Cardiac fibroblast (primary cell): ENCODE measurements at regions not wholly inside any gene's neighbourhood (a gene's known extent, or its start where the extent isn't known, plus 50 kb on each side); places are given as distances from the start of the nearest gene placed in this dataset.
A peak's percentile ranks its signal among the peaks of the same experiment; 100 is the strongest.

Source experiments
- DNase-seq, 2 donors: peaks; one replicate each; pipeline versions ENCODE4 v3.0.0 to v3.0.0-alpha.2; 2010; ENCODE audit warnings: low read depth in 2 of 2
- H3K4me3 ChIP-seq, 2 donors: replicated peaks in 1 of 2; 1 replicate in 1 of 2; 2 replicates in 1 of 2; pipeline ENCODE4 v1.5.1; 2011; ENCODE audit warnings: low read depth in 2 of 2, low read length in 2 of 2, mild to moderate bottlenecking in 2 of 2, moderate library complexity in 1 of 2
- TF ChIP-seq, protein P1 (sequence below): IDR thresholded peaks from one replicate; pipeline ENCODE4 v1.5.1; 2011; ENCODE audit warnings: low read depth, mild to moderate bottlenecking, low read length, inconsistent platforms

DNA sequence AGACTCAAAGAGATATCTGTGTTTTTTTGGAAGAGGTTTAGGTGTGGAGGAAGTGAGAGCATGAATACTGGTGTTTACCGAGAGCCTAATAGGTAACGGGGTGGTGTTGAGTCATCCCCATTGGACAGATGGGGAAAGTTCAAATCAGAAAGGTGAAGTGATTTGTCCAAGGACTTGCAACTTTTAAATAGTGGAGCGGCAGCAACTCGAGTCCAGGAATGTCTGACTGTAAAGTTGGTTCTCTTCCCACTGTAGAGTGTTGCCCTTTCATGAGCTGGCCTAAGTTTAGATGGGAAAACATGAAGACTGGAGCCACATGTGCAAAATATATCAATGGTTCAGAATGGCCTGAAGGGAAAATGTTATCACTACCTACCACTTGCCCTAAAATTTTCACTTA is 125.7 kb downstream of the LYPLAL1 start:
- peak in 1 of 2 donors; percentile 46 for DNase-seq
- H3K4me3 ChIP-seq, result no peak overlapping the region
- TF ChIP-seq, protein P1, sequence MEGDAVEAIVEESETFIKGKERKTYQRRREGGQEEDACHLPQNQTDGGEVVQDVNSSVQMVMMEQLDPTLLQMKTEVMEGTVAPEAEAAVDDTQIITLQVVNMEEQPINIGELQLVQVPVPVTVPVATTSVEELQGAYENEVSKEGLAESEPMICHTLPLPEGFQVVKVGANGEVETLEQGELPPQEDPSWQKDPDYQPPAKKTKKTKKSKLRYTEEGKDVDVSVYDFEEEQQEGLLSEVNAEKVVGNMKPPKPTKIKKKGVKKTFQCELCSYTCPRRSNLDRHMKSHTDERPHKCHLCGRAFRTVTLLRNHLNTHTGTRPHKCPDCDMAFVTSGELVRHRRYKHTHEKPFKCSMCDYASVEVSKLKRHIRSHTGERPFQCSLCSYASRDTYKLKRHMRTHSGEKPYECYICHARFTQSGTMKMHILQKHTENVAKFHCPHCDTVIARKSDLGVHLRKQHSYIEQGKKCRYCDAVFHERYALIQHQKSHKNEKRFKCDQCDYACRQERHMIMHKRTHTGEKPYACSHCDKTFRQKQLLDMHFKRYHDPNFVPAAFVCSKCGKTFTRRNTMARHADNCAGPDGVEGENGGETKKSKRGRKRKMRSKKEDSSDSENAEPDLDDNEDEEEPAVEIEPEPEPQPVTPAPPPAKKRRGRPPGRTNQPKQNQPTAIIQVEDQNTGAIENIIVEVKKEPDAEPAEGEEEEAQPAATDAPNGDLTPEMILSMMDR, result no peak

DNA sequence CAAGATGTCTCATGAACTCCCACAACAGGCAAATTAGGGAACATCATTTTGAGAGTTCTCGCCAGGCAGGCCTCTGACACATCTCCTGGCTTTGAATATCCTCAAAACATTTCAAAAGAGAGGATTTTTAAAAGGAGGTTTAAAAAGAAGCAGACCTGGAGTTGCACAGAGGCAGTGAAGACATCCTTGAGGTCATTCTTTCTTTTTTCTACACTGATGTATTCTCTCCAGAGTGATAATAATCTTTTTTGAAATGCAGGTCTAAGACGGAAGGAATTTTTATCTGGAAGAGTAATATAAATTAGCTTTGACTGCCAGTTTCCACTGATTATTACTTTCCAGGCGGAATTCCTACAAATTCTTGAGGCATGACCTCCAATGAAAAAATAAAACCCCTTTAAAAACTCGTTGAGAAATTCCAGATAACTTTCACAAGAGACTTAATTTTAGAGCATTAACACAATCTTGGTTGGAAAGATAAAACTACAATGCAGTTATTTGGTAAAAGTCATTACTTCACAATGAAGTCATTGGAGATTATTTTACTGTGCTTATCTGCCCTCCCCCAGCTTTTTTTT is 125.0 kb downstream of the LYPLAL1 start:
- DNase-seq, result peak; percentile 29 to 85
- TF ChIP-seq, protein P1, result no peak
- H3K4me3 ChIP-seq, result no peak overlapping the region

DNA sequence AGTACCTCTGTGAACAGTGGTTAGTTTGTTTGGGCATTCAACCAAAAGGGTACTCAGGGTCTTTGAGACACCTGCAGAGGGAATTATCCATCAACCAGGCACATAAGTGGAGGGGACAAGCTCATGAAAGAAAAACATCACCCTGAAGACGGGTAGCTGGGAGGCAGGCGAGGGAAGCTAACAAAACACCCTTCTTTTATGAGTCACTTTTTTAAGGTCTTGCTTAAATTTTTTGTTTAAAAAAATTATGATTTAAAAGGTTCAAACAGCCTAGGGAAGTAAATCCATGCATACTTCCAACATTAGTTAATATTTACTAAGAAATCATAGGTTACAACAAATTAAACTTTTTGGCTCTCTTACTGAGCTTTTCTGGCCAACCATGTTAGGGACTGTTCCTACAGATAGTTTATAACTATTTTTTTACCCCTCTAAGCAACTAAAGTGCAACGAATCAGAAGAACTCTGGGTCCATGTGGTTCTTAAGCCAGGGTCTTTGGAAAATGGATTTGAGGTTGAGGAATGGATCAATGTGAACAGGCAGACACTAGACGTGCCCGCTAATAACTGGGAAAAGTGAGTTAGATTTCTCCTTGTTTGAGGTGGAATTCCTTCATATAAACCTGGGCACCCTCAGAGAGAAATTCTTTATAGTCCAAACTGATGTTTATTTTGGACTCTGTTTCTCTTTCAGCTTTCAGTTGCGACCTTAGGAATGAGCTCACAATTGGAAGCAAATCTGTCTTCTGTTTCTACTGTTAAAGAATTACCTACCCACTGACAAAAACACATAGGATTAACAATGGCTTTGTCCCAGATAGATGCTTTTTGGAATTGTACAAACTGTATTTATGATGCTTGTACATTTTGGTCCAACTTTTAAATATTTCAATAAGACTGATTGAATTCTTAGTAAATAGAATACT is 123.0 kb downstream of the LYPLAL1 start:
- DNase-seq, result peak; percentile 13 to 43
- TF ChIP-seq, protein P1, result no peak

DNA sequence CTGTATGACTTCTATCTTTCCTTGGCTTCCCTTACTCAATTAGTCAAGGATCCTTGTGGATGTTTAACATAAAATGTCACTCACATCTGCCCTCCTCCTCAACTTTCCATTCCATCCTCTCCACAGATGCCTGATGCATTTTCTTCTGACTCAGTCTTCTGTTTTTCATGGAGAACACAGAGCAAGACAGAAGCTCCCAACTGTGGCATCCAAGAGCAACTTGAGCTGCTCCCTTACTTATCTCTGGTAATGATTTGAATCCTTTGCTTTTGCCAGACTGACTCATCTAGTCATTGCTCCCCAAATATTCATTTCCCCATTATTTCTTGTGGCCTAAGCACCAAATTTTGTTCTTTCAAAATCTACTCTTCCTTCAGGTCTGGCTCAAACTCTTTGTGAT is 120.6 kb downstream of the LYPLAL1 start:
- DNase-seq, result no peak
- TF ChIP-seq, protein P1, result no peak
- H3K4me3 ChIP-seq, result no peak overlapping the region

More for the DNA sequence above, 123.0 kb downstream of the LYPLAL1 start:
- no peak overlapping the region for H3K4me3 ChIP-seq

- TF ChIP-seq, protein P1, result no peak
- no peak overlapping the region for H3K4me3 ChIP-seq
- DNase-seq, result peak in 1 of 2 donors; percentile 57
These were observed 119.7 kb downstream of the LYPLAL1 start for GRCh38 chr1:219293410-219293809.

DNA sequence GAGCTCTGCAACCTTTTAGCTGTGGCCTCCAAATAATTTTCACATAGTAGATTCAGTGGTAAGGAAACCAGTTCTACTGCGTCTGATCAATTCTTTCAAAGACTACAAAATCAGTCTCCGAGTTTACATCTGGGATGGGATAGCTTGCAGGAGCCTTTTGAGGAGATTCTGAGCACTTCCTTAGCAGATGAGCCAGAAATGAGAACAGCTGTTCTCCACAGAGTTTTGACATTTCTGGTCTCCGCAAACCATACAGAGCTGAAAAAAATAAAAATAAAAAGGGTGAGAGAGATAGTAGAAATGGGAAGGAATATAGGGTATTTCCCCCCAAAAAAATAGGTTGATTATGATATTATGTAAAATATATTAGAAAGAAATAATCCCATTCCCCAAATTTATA is 119.3 kb downstream of the LYPLAL1 start:
- no peak for DNase-seq
- no peak overlapping the region for H3K4me3 ChIP-seq
- TF ChIP-seq, protein P1, result no peak
